ENCODE measurements at regions not wholly inside any gene's neighbourhood (a gene's known extent, or its start where the extent isn't known, plus 50 kb on each side); places are given as distances from the start of the nearest gene placed in this dataset.

GRCh38 chr2:188196343-188197008, 95.2 kb upstream of the GULP1 start:
- TF ChIP-seq CTCF (IDR thresholded peaks at IDR 0.05) (no peak), POLR2A (IDR thresholded peaks at IDR 0.05) (no peak)

Data from adrenal gland (tissue), 5 donors.